SK-N-SH treated with all-trans-retinoic acid at 6 μM for 48 hours (cell line): ENCODE measurements at regions not wholly inside any gene's neighbourhood (a gene's known extent, or its start where the extent isn't known, plus 50 kb on each side); places are given as distances from the start of the nearest gene placed in this dataset.

Source experiments
- CREB5 ChIP-seq: fragments of 250-450 bp; sonication (Bioruptor Pico); IDR thresholded peaks from 2 replicates; pipeline ENCODE4 v1.5.1; 2020; ENCODE audit warnings: low read depth, mild to moderate bottlenecking, moderate library complexity
- PATZ1 ChIP-seq: fragments of 250-450 bp; sonication (Bioruptor Pico); IDR thresholded peaks from 2 replicates; pipeline ENCODE4 v1.8.0; 2020; ENCODE audit warnings: mild to moderate bottlenecking, moderate library complexity, borderline replicate concordance
- POU6F1 ChIP-seq: fragments of 250-450 bp; sonication (Bioruptor Pico); IDR thresholded peaks from 2 replicates; pipeline ENCODE4 v1.8.0; 2021; ENCODE audit warnings: low read depth, mild to moderate bottlenecking, moderate library complexity, borderline replicate concordance
- PPARA ChIP-seq: fragments of 250-450 bp; sonication (Bioruptor Pico); IDR thresholded peaks from 2 replicates; pipeline ENCODE4 v1.5.0; 2020; ENCODE audit warnings: mild to moderate bottlenecking, borderline replicate concordance
- TSHZ2 ChIP-seq: fragments of 250-450 bp; sonication (Bioruptor Pico); IDR thresholded peaks from 2 replicates; pipeline ENCODE4 v1.5.0; 2020; ENCODE audit warnings: mild to moderate bottlenecking, moderate library complexity
- ZFP3 ChIP-seq: fragments of 250-450 bp; sonication (Bioruptor Pico); IDR thresholded peaks from 2 replicates; pipeline ENCODE4 v1.5.0; 2020; ENCODE audit warnings: mild to moderate bottlenecking, moderate library complexity
- ZNF8 ChIP-seq: fragments of 450-650 bp; formaldehyde crosslinking; IDR thresholded peaks from 2 replicates; pipeline ENCODE4 v1.5.0; 2020; ENCODE audit warnings: mild to moderate bottlenecking, moderate library complexity

GRCh38 chr6:130730600-130730999, 96.6 kb upstream of the SMLR1 start:
- TF ChIP-seq CREB5 (CRISPR knock-in tag) (no peak), POU6F1 (no peak), PPARA (no peak), TSHZ2 (CRISPR knock-in tag) (no peak), PATZ1 (CRISPR knock-in tag) (no peak), ZFP3 (no peak), ZNF8 (no peak)
